ENCODE measurements at regions not wholly inside any gene's neighbourhood (a gene's known extent, or its start where the extent isn't known, plus 50 kb on each side); places are given as distances from the start of the nearest gene placed in this dataset.

- TF ChIP-seq, protein P1, sequence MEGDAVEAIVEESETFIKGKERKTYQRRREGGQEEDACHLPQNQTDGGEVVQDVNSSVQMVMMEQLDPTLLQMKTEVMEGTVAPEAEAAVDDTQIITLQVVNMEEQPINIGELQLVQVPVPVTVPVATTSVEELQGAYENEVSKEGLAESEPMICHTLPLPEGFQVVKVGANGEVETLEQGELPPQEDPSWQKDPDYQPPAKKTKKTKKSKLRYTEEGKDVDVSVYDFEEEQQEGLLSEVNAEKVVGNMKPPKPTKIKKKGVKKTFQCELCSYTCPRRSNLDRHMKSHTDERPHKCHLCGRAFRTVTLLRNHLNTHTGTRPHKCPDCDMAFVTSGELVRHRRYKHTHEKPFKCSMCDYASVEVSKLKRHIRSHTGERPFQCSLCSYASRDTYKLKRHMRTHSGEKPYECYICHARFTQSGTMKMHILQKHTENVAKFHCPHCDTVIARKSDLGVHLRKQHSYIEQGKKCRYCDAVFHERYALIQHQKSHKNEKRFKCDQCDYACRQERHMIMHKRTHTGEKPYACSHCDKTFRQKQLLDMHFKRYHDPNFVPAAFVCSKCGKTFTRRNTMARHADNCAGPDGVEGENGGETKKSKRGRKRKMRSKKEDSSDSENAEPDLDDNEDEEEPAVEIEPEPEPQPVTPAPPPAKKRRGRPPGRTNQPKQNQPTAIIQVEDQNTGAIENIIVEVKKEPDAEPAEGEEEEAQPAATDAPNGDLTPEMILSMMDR (IDR thresholded peaks at IDR 0.05), result no peak
- TF ChIP-seq POLR2A (IDR thresholded peaks at IDR 0.05) (no peak), POLR2AphosphoS5 (IDR thresholded peaks at IDR 0.05) (no peak)
These were observed 53.7 kb upstream of the TMPRSS2 start for GRCh38 chr21:41561701-41562100.
